GM18520 (cell line): ENCODE measurements at regions not wholly inside any gene's neighbourhood (a gene's known extent, or its start where the extent isn't known, plus 50 kb on each side); places are given as distances from the start of the nearest gene placed in this dataset.

Source experiments
- ATAC-seq: cut with Tn5 transposase; IDR thresholded peaks from one replicate; pipeline ENCODE4 v1.9.1; 2021; ENCODE audit not compliant: unreplicated experiment

DNA sequence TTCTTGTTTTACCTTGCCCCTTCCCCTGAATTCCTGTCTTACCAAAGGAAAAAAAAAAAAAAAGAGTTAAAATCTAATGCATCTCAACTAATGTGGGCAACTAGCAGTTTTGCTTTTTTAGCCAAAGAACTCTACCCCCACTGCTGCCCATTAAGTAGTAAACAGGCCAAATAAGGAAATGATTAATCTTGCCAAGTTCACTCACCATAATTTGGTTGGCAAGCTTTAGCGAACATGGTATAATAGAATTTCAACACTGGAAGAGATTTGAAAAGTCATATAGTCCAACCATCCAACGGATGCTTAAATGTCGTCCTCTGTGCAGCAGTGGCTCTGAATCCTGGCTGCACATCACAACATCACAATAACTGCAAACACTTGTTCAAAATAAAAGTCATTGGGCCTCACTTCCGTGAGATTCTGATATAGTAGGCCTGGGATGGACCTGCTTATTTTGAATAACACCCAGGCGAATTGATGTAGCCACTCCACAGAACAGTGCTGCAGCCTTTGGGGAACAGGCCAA is 142.0 kb upstream of the UBE2E1 start:
- ATAC-seq = no peak

DNA sequence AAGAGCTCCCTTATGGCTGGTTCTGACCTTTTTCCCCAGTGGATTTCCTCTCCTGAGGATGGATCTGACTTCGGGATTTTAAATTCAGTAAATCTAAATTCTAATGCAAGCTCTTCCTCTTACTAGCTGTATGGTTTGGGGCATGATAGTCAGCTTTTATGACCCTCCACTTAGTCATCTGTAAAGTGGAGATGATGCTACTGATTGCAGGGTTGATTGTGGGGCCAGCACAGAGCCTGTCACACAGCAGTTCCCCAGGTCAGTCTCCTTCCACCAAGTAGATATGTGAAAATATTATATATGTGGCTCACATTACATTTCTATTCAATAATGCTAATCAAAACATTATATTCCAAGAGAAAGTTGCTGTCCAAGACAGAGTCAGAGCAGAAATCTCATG is 141.3 kb upstream of the UBE2E1 start:
- ATAC-seq = no peak

DNA sequence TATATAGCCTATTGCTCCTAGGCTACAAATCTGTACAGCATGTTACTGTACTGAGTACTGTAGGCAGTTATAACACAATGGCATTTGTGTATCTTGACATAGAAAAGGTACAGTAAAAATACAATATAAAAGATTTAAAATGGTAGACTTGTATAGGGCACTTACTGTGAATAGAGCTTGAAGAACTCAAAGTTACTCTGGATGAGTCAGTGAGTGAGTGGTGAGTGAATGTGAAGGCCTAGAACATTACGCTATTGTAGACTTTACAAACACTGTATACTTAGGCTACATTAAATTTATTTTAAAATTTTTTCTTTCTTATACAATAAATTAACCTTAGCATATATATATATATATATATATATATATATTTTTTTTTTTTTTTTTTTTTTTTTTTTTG is 140.0 kb upstream of the UBE2E1 start:
- no peak for ATAC-seq

DNA sequence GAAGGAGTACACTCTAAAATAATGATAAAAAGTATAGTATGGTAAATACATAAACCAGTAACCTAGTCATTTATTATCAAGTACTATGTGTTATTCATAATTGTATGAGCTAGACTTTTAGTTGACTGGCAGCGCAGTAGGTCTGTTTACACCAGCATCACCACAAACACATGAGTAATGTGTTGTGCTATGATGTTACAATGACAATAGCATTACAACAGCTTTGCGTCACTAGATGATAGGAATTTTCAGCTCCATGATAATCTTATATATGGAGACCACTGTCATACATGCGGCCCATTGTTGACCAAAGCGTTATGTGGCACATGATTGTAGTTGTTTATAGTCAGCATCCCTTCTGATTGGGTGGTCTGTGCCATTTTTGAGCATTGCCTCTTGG is 138.9 kb upstream of the UBE2E1 start:
- no peak for ATAC-seq

DNA sequence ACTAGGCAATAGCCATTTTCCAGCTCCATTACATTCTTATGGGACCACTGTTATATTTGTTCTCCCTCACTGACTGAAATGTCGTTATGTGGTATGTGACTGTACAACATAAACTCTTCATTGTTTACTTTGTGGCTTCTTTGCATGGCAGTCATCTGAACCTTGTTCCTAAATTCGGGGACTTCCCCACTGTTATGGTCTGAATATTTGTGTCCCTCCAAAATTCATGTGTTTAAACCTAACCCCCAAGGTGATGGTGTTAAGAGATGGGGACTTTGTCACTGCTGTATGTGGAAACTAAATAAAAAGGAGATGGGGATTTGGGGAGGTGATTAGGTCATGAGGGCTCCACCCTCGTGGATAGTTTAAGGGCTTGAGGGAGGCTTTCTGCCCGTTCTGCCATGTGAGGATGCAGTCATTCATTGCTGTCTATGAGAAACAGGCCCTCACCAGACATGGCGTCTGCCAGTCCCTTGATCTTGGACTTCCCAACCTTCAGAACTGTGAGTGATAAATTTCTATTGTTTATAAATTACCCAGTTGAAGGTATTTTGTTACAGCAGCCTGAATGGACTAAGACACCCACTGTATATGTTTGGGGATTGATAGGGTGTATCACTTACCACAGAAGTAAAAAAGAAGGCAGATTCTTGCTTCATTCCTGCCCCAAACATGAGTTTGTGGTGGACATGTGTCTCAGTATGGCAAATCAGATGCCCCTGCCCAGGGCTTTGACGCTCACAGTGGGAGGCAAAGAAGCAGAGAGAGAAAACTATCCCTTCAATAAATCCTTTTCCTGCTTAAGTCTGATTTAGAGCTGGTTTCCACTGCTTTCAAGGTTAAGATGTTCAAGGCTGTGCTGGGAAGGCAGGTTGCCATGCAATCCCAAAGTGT is 138.0 kb upstream of the UBE2E1 start:
- no peak for ATAC-seq

DNA sequence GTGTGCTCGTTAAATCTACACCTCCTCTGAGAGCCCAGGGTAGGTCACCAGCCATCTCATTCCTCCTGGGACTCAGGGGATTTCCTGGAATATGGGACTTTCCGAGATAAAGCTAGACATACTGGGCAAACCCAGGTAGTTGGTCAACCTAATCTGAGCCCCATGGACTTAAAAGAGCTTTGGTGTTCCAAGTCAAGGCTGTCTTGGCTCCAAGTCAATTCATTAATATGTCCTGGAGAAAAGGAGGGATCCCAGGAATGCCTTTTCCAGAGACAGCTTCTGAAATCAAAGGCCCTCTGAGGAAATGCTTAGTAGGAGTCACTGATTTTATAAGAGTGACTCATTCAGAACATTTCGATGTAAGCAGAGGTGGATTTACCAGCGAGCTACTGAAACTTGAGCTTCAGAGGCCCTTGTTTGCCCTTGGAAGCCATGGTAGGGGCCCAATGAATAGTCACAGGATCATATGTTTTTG is 137.3 kb upstream of the UBE2E1 start:
- ATAC-seq = no peak

DNA sequence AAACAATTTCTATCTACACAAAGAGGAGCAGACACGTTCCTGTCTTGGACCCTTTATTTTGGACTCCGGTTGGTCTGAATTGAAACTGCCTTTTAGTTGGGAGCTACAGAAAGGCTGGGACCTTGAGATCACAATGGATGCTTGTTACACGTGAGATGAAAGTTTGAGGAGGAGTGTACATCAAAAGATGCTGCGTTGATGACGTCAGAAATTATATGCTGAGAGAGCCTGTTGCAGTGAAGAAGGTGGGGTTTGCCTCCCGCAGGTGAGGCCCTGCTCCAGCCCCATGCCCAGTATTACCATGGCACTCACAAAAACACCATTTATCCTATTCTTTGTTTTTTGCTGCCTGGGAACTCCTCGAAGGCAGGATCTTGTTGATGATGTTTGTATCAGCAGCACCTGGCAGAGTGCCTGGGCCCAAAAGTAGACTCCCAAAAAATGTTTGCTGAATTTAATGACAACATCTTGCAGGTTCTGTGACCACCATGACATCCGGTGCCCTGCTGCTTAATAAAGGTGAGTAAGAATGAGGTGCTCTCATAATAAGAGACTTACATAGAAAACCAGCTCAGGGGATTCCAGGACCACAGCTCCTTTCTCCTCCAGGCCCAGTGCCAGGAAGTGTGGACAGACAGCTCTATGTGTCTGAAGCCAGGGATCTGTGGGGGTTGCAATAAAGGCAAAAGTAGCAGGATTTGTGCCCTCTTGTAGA is 136.1 kb upstream of the UBE2E1 start:
- ATAC-seq = no peak

DNA sequence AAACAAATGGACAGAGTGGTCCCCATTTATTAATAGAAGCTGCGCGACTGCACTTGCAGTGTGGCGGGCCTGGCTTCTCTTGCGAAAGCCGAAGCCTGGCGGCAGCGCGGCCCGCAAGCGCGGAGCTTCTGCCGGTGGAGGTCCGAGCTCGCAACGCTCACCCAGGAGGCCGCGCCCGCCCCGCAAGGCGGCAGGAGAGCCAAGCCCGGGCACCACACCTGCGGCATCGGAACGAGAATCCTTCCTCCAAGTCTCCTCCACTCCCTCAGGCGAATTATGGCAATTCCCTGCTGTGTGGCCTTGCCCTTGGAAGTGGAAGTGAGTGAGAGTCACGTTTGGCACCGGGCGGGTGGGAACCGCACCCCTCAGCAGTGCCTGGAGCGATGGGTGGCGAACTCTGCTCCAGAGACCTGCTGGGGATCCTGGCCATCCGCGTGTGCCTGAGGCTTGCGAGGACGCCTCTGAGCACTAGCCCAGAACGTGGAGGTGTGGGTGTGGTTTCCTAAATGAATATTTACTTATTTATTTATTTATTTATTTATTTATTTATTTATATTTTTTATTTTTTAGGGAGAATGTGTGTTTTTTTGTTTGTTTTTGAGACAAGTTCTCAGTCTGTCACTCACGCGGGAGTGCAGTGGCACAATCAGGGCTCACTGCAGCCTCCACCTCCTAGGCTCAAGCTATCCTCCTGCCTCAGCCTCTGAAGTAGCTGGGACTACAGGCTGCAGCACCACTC is 133.7 kb upstream of the UBE2E1 start:
- no peak for ATAC-seq

DNA sequence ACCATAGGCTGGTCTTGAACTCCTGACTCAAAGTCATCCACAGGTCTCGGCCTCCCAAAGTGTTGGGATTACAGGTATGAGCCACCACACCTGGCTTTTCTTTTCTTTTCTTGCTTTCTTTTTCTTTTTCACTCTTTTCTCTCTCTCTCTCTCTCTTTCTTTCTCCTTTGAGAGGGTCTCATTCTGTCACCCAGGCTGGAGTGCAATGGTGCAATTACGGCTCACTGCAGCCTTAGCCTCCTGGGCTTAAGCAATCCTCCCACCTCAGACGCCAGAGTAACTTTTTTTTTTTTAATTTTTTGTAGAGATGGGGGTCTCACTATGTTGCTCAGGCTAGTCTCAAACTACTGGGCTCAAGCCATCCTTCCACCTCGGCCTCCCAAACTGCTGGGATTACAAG is 133.1 kb upstream of the UBE2E1 start:
- ATAC-seq = no peak

DNA sequence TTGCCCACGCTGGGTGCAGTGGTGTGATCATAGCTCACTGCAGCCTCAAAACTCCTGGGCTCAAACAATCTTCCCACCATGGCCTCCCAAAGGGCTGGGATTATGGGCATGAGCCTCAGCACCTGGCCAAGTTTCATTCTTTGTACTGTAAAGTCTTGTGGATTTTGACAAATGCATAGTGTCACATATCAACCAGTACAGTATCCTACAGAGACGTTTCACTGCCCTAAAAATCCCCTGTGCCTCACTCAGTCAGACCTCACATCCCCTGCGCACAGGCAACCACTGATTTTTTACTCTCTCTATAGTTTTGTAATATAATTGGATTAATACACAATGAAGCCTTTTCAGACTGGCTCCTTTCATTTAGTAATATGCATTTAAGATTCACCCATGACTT is 130.7 kb upstream of the UBE2E1 start:
- no peak for ATAC-seq

DNA sequence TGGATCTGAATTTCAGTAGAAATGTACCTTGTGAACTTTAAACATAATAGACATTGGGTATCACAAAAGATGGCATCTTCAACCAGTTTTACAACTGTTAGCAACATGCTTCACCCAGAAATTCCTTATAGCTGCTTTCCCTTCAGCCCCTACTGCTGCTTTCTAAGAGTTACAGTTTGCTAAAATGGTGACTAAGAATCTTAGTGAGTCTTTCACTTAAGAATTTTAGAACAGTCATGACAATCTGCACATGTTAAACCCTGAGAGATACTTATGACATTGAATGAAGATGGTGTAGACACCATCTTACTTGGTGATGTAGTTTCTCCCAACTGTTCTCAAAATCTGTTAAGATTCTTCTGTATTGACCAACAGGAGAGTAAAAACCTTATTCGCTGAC is 129.7 kb upstream of the UBE2E1 start:
- no peak for ATAC-seq

DNA sequence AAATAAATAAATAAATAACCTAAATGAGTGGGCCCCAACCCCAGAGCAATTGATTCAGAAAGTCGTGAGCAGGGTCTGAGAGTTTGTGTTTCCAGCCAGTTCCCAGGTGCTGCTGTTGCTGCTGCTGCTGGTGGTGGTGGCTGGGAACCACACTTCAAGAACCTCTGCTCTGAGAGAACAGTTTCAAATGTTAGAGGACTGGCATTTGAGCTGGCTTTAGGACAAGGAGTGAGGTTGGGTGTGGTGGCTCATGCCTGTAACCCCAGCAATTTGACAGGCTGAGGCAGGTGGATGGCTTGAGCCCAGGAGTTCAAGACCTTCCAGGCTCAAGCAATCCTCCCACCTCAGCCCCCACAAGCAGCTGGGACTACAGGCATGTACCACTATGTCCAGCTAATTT is 123.1 kb upstream of the UBE2E1 start:
- no peak for ATAC-seq

DNA sequence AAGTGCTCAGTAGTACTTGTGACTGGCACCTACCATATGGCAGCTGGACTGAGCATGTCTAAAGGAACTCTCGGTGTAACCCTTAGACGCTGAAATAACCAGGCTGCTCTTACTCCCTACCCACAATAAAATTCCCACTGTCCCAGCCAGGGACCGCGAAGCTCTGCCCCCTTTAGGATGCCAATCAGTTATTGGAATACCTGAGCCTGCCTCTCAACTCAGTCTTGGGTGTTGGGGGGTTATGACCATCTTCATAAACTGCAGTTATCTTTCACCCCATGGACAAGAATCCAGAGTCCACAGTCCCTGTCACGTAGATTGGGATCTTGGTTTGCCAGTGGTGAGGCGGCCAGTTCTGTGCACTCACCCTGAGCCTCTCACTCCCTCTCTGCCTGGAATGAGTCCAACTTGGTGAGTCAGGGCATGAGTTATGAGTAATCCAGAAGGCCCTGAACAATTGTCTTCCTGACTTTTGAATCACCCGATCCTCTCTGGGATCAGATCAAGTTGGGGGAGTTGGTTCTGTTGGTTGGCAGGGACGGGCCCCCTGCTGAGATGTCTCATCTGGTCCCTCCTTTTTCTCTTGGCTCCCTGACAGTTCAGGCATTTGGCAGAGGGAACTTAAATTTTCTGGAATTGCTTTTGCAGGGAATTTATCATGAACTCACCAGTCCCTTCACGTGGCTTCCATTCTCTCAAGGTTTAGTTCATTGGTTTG is 120.1 kb upstream of the UBE2E1 start:
- no peak for ATAC-seq

DNA sequence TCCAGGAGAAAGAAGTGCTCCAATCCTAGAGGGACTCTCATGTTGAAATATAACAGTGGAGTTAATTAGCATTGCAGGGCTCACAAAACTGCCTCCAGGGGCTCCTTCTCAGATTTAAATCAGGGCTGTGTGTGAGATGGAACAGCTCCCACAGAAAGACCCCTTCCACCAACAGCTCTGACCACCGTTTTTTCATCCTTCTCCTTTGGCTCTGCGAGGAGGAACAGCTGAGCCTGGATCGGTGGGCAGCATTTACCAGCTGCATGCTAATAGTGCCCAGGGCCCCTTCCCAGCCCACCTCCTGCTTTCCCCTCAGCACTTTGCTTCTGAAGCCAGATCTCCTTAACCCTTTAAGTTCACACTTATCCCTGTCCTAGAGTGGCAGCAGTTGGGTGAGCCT is 119.2 kb upstream of the UBE2E1 start:
- ATAC-seq = no peak

DNA sequence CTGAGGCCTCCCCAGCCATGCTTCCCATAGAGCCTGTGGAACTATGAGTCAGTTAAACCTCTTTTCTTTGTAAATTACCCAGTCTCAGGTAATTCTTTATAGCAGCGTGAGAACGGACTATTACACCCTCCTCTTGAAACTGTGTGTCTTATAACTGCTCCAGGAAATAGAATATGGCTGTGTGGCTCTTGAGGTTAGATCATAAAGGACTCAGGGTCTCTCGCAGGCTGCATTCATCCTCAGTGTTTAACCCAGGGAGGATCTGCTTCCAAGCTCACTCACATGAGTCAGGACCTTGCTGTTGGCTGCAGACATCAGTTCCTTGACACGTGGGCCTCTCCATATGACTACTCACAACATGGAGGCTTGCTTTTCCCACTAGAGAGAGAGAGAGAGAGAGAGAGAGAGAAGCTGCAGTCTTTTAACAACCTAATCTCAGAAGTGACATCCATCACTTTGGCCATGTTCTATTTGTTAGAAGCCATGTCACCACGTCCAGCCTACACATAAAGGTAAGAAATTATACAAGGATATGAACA is 114.3 kb upstream of the UBE2E1 start:
- no peak for ATAC-seq

DNA sequence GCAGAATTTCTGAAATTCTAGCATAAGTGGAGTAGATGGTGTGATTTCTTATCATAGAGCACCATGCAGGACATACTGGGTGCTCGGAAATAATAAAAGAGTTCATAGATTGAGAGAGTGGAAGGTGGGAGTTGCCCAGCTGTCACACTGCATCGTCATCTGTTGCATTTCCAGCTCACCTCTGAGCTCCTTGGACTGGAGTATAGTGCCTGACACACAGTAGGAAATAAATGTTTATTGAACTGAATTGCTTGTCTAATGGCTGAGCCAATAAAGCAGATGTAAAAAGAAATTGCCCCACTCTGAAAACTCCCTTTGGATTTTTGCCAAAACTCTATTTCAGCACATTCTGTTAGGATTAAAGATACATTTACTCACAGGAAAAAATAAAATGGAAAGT is 108.9 kb upstream of the UBE2E1 start:
- no peak for ATAC-seq

DNA sequence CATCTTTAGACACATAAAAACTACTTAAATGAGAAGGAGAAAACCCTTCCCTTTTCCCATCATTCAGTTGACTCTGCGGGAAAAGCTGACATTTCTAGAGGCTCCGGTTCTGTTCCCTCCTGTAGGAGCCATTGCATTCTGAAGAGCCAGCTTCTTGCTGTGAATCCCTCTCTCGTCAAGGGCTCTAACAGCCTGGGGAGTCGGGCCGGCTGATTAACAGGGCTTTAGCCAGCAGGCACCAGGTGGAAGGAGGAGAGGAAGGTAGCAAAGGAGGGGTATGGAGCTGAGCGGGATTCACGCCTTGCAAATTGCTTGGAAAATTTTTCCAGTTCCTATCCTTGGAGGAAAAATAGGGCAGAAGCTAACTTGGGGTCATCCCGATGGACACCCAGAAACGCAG is 108.3 kb upstream of the UBE2E1 start:
- no peak for ATAC-seq

DNA sequence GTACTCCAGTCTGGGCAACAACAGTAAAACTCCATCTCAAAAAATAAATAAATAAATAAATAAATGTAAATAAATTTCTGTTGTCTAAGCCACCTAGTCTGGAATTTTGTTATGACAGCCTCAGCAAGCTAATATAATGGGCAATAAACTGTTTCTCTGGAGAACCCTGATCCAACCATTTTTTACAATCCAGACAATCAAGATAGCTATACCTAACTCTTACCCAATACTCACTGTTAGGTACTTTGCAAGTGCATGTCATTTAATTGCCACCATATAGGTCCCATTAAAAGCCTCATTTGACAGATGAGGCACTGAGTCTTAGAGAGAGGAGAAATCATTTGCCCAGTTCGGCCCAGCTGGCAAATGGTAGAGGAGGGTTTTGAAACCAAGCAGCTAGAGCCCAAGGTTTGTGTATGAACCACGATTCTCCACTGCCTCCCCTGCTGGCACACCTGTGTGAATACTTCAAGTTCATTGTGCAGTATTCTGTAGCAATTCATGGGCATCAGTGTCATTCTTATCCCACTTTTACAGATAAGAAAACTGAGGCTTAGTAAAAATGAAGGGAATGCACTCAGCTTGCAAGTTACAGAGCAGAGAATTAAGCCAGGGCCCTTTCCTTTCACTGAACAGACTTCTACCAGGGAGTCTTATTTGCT is 107.0 kb upstream of the UBE2E1 start:
- ATAC-seq = no peak

DNA sequence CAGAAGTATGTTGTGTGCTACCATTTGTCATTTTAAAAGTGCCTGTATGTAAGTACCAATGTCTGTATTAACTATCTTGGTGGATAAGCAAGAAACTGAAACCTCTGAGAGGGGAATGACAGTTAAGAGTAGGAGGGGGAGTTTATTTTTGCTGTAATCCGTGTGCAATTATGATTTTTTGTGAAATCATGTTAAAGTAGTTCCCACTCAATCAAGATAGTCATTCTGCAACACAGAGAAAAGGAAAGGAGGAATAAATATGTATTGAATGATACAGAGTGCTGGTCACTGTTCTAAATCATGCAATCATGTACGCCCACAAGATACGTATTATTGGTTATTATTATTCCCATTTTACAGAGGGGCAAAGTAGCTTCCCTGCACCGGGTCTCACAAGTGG is 105.1 kb upstream of the UBE2E1 start:
- ATAC-seq = no peak
